KOPT-K1 (cell line): ENCODE measurements at regions not wholly inside any gene's neighbourhood (a gene's known extent, or its start where the extent isn't known, plus 50 kb on each side); places are given as distances from the start of the nearest gene placed in this dataset.

Experiments
- H3K27ac ChIP-seq: fragments of 200-600 bp; sonication (generic); 2 replicates; pipeline ENCODE4 v1.5.1; 2016; ENCODE audit warnings: antibody characterized with exemption, mild to moderate bottlenecking, low read depth, low read length; ENCODE audit not compliant: poor library complexity, severe bottlenecking
- H3K36me3 ChIP-seq: fragments of 200-600 bp; sonication (generic); 2 replicates; pipeline ENCODE4 v1.5.1; 2017; ENCODE audit warnings: antibody characterized with exemption, mild to moderate bottlenecking, low read length, moderate library complexity; ENCODE audit not compliant: insufficient read depth
- H3K9me3 ChIP-seq: fragments of 200-600 bp; sonication (generic); 2 replicates; pipeline ENCODE4 v1.5.1; 2017; ENCODE audit warnings: antibody characterized with exemption, low read length, mild to moderate bottlenecking; ENCODE audit not compliant: insufficient read depth, poor library complexity, severe bottlenecking

DNA sequence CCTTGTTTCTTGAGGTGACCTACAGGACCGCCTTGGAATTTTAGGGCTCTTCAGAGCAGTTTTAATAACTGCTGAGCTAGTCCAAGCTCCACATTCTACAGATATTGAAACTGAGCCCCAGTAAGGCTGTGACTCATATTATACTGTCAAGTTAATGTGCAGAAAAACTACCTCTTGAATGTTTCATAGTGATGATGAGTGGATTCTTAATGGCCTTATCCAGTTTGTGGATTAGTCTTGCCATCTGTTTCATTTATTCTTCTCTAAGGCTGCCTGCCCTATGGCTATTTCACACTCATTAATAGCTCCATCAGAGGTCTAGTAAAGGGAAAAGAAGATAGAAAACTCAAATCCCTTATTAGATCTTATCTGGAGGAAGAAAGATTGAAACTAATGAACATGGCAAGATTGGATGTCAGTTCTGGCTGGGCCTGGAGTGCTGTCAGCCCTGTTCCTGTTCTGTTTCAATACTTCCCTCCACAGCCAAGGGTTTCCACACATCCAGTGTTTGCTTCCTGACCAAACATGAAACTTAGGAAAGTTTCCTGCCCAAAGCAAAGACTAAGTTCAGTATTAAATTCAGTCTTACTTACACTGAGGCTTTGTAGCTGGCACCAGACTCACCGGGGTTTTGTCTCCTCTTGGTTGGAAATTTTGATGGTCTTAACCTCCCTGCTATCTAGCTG lies 215.6 kb upstream of the DMAC1 start:
- H3K27ac ChIP-seq: no peak overlapping the region
- no peaks in the 10 kb centered on the region for H3K9me3 ChIP-seq

DNA sequence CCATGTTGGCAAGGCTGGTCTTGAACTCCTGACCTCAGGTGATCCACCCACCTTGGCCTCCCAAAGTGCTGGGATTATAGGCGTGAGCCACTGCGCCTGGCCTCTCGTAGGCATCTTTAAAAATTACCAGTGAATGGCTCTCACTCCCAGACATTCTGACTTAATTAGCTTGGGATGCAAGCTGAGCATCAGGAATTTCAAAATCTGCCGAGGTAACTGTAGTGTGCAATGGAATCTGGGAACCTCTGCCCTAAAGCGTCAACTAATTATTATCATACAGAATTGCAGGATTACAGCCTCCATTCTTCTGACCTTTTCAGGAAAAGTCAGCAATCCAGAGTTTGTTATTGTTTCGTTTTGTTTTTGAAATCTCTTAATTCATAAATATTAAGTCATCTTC lies 213.4 kb upstream of the DMAC1 start:
- no peak overlapping the region for H3K27ac ChIP-seq
- H3K9me3 ChIP-seq: peaks cover 8% of the 10 kb centered on the region
- H3K36me3 ChIP-seq: no peaks in the 10 kb centered on the region

More for the DNA sequence above, 215.6 kb upstream of the DMAC1 start:
- no peaks in the 10 kb centered on the region for H3K36me3 ChIP-seq

DNA sequence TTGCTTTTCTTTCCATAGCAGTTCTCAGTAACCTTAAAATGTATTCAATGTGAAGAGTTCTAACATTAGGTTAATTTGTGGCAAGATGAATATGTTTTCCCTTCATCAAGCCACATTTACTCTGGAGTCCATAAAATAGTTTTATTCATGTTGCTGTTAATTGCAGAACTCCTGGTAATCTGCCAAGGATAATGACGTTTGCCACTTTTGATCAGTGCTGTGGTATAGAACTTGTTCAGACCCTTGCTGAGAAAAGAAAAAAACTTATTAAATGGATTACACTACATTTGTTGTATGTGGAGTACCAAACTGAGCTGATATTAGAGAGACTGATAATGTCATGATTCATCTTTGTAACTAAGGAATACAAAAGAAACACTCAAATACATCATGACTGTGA lies 212.4 kb upstream of the DMAC1 start:
- no peaks in the 10 kb centered on the region for H3K36me3 ChIP-seq
- peaks cover 8% of the 10 kb centered on the region for H3K9me3 ChIP-seq
- H3K27ac ChIP-seq: no peak overlapping the region

DNA sequence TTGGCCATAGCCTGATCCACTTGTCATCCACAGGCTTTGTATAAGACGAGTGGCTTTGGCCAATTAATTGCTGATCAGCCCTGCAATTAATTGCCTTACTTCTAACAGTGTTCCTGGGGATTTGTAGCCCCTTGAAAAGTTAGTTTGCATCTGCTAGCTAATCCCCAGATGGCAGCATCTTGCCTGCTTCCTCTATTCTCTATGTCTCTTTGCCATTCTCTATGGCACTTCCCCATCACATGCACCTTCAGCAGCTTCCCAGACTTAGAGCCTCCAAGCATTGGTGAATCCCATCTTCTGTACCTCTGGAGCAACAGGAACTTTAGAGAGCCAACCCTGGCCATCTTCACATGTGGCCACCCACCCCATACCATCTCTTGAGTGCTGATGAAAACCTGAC lies 197.0 kb upstream of the DMAC1 start:
- H3K9me3 ChIP-seq: no peaks in the 10 kb centered on the region
- H3K36me3 ChIP-seq: no peaks in the 10 kb centered on the region
- H3K27ac ChIP-seq: no peak overlapping the region

DNA sequence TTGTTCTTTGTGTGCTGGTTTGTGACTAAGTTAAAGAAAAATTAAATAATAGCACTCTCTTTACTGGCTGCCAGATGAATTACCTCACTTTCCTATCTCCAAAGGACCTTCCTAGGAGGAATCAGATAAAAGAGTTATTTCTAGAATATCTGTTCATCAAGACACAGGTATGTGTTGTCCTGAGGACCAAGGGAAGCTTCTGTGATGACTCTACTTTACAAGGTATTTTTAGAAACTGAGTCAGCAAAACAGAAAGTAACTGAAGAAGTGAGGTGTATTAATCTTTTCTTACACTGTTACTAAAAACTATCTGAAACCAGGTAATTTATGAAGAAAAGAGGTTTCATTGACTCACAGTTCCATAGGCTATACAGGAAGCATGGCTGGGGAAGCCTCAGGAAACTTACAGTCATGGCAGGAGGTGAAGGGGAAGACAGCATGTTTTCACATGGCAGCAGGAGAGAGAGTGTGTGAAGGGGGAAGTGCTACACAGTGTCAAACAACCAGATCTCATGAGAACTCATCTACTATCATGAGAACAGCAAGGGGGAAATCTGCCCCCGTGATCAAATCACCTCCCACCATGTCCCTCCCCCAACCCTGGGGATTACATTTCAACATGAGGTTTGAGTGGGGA lies 189.2 kb upstream of the DMAC1 start:
- H3K27ac ChIP-seq: no peak overlapping the region
- H3K36me3 ChIP-seq: no peaks in the 10 kb centered on the region
- no peaks in the 10 kb centered on the region for H3K9me3 ChIP-seq

DNA sequence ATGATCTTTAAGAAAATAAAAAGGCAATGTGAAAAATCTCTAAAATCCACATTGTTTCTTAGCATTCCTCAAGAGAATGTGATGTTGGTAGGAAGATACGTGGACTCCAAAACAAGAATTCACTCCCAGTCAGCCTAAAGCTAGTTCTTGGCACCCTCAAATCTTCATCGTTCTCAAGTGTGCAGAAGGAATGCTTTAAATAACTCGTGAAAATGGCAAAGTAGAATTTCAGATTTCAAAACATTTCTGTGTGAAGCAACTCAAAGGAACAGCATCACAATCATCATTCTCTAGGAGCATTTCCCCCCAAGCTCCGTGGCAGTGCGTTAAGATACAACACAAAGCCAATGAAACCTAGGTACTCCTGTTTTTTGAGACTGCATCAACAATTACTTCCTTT lies 185.1 kb upstream of the DMAC1 start:
- no peak overlapping the region for H3K27ac ChIP-seq
- no peaks in the 10 kb centered on the region for H3K9me3 ChIP-seq
- H3K36me3 ChIP-seq: no peaks in the 10 kb centered on the region

DNA sequence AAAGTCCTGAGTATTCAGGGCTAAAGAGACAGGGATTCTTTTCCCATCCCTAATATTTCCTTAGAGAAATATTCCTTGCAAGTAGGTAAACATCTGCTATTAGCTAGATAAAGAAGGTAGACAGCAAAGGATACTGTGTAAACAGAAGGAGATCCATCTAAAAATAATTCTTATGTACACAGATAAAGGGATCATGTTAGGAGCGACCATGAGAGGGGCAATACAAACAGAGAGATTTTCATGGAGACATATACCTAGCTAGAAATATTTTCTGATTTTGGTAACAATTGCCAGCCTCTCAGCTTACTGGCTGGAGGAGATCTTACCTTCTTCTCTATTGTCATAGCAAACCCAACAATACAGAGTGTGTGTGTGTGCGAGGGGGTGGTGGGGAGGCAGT lies 184.6 kb upstream of the DMAC1 start:
- no peaks in the 10 kb centered on the region for H3K36me3 ChIP-seq
- H3K27ac ChIP-seq: no peak overlapping the region
- no peaks in the 10 kb centered on the region for H3K9me3 ChIP-seq

DNA sequence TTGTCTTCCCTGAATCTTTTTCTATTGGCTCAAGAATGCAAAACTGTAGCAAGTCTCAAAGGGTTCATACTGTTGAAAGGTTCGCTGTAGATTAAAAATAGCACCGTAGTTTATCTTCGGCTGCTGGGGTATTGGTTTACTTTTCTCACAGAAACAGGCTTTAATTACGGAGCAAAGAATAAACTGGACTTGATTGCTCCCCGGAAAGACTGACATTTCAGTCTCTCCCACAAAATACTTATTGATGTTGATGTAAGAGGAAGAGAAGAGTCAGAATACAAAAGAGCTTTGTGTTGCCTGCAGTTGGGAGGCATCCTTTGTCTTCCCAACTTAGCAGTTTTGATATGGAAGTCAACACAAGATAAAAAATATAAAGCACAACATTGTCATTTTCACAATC lies 183.9 kb upstream of the DMAC1 start:
- Histone ChIP-seq H3K9me3 (no peaks in the 10 kb centered on the region), H3K27ac (no peak overlapping the region), H3K36me3 (no peaks in the 10 kb centered on the region)

DNA sequence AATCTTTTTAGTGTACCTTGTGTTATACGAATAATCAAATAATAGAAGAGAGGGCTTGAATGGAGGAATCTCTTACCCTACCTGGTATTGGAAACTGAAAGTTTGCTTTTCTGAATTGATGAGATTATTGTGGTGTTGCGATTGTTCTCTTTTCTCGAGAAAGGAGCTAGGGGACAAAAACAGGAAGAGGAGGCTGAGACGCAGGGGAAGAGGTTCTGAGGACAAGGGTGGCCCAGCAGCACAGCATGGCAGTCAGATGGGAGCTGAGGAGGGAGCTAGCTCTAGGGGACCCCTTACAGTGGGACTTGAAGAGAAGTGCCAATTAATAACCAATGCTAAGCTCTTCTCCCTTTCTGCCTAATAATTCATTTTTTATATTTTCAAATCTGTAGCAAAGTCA lies 183.3 kb upstream of the DMAC1 start:
- Histone ChIP-seq H3K36me3 (no peaks in the 10 kb centered on the region), H3K27ac (no peak overlapping the region), H3K9me3 (no peaks in the 10 kb centered on the region)

DNA sequence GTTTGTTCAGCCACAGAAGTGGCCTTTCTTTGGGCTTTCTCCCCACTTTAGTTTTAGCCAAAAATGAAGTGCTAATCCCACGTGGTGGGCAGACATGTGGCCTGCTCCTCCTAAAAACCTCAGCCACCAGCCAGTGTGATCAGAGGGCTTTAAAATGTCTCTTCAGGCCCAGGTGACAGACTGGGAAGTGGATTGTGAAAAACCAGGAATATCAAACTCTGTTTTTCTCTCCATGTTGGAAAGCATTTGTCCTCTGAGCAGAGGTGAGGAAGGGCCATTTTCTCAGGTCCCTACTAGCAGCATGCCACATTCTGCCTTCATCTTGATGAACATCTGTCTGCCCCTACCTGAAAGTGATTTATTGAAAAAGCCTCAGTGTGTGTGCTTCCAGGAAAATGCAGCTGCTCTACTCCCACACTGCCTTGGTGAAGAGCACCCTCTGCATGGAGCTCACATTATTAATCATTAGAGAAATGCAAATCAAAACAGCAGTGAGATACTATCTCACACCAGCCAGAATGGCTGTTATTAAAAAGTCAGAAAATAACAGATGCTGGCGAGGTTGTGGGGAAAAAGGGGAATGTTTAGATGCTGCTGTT lies 181.2 kb upstream of the DMAC1 start:
- no peaks in the 10 kb centered on the region for H3K36me3 ChIP-seq
- peak overlapping the region; percentile 43 for H3K27ac ChIP-seq
- no peaks in the 10 kb centered on the region for H3K9me3 ChIP-seq

DNA sequence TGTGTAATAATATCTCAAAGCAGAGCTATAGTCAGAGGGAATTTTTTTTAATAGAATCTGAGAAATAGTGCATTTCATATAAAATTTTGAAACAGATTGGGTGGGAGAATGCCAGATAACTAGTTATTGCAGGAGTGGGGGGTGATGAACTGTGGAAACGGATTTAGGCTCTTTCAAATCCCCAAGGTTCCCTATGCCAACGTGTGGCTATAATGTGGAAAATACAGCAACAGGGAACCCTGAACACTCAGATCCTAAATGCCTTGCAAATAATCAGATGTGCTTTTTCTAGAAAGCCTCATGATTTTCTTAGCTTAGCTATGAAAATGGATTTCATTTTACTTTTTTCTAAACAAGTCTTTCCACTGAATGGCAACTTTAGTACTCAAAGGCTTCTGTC lies 180.5 kb upstream of the DMAC1 start:
- H3K9me3 ChIP-seq: no peaks in the 10 kb centered on the region
- no peaks in the 10 kb centered on the region for H3K36me3 ChIP-seq
- peak overlapping the region; percentile 43 for H3K27ac ChIP-seq

DNA sequence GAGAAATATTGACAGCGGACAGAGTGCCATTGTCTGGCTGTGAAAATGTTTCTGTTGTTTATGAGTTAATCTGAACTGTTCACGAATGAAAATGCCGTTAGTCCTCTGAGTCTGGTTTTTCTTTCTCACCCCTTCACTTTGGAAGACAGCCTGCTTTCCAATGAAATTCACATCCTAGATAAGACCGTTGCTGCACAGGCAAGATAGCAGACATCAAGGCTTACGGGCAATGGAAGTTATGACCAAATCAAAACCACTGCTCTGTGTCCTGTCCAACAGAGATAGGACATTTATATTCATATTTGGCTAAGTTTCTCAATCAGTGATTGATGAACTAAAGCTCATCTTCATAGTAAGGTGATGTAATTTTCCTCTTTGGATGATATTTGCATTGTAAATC lies 180.0 kb upstream of the DMAC1 start:
- Histone ChIP-seq H3K9me3 (no peaks in the 10 kb centered on the region), H3K36me3 (no peaks in the 10 kb centered on the region), H3K27ac (peak overlapping the region; percentile 43)

DNA sequence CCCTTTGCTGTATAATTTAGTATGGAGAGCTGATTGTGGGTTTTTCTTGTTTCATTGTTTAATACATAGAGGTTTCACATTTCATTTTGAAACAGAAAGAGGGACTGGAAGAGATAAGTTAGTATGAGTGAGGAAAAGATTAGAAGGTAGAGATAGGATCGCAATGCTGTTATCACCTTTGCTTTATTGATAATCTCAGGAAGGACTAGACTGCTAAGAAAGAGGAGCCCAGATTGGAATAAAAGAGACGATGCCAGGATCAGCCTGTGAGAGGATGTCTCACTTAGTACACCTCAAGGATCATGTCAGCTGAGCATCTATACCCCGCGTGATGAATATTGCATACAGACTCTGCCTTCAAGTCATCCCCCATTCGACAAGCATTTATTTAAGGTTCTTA lies 178.0 kb upstream of the DMAC1 start:
- Histone ChIP-seq H3K9me3 (no peaks in the 10 kb centered on the region), H3K36me3 (no peaks in the 10 kb centered on the region), H3K27ac (peak overlapping the region; percentile 95)

DNA sequence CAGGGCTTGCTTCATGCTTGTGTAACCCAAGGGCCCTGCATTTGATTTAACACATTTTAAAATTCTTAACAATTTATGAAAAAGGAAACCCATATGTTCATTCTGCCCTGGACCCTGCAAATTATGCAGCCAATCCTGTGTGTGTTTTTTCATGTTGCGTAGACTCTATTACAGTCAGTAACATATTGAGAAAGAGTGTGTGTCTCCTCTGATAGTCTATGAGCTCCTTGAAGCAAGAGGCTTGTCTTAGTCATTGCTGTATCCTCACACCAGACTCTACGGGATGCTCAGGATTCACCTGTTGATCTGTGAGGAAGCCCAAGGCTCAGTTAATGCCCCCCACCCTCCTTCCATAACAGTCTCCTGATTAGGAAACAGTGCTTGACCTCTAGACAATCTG lies 177.3 kb upstream of the DMAC1 start:
- H3K9me3 ChIP-seq: no peaks in the 10 kb centered on the region

DNA sequence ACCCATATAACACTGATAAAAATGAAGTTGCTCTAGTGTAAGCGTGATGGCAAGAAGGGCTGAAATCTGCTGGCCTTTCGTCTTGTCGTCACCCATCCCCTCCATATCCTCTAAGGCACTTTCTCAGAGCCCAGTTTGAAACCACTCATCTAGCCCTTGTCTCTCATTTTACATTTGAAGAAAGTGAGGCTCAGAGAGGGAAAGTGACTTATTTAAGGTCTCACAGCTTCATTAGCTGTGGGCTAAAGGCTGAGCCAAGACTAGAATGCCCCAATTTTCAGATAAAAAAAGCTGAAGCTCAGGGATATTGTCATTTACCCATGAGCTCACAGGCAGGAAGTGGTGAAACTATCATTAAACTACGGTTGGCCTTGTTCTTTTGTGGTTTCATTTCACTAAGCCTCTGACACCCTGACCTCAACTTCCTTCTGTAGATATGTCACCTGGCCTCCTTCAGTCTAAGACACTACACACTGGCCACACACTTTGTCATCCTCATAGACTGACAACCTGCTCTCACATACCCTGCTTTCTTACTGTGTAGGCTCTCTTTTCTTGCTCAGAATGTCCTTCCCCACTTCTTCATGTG lies 176.7 kb upstream of the DMAC1 start:
- Histone ChIP-seq H3K36me3 (no peaks in the 10 kb centered on the region), H3K9me3 (no peaks in the 10 kb centered on the region), H3K27ac (peak overlapping the region; percentile 95)

More for the DNA sequence above, 177.3 kb upstream of the DMAC1 start:
- H3K36me3 ChIP-seq: no peaks in the 10 kb centered on the region
- H3K27ac ChIP-seq: peak overlapping the region; percentile 95
